ENCODE measurements at regions not wholly inside any gene's neighbourhood (a gene's known extent, or its start where the extent isn't known, plus 50 kb on each side); places are given as distances from the start of the nearest gene placed in this dataset.

DNA sequence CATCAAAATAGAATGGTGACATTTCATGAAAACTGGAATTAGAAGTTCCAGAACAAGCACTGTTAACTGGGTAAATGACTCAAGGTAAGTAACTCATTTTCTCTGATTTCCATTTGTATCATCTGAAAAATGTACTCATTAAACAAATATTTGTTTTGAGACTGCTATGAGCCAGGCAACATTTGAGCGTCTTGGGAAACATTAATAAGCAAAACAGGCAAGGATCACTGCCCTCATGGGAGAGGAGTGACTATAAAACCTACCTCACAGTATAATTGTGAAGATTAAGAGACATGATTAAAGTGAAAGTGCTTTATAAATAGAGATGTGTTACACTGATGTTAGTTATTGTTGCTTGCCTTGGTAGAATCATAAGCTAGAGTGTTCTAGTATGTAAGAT, 711.8 kb upstream of the UBE2E2 start:
- ChIA-PET POLR2A (no interaction called here), CTCF (no interaction called here)
- no peaks in the 10 kb centered on the region for H3K36me3 ChIP-seq (ENCODE audit: control insufficient read depth, insufficient read depth, low read length)
- TF ChIP-seq, protein P1, sequence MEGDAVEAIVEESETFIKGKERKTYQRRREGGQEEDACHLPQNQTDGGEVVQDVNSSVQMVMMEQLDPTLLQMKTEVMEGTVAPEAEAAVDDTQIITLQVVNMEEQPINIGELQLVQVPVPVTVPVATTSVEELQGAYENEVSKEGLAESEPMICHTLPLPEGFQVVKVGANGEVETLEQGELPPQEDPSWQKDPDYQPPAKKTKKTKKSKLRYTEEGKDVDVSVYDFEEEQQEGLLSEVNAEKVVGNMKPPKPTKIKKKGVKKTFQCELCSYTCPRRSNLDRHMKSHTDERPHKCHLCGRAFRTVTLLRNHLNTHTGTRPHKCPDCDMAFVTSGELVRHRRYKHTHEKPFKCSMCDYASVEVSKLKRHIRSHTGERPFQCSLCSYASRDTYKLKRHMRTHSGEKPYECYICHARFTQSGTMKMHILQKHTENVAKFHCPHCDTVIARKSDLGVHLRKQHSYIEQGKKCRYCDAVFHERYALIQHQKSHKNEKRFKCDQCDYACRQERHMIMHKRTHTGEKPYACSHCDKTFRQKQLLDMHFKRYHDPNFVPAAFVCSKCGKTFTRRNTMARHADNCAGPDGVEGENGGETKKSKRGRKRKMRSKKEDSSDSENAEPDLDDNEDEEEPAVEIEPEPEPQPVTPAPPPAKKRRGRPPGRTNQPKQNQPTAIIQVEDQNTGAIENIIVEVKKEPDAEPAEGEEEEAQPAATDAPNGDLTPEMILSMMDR (IDR thresholded peaks at IDR 0.05; ENCODE audit: insufficient read depth, low read depth, low read length) = no peak
- DNase-seq (ENCODE audit: low read depth) = no peak
- no peaks in the 10 kb centered on the region for H3K27me3 ChIP-seq (ENCODE audit: control insufficient read depth, insufficient read depth, low read length)
- no peak overlapping the region for H3K4me3 ChIP-seq (ENCODE audit: low read depth, low read length)

- H3K36me3 ChIP-seq (ENCODE audit: control insufficient read depth, insufficient read depth, low read length) = no peaks in the 10 kb centered on the region
- CTCF ChIA-PET = no interaction called here
- H3K4me3 ChIP-seq (ENCODE audit: low read depth, low read length) = no peak overlapping the region
- TF ChIP-seq, protein P1 (IDR thresholded peaks at IDR 0.05; ENCODE audit: insufficient read depth, low read depth, low read length) = no peak
- DNase-seq (ENCODE audit: low read depth) = no peak
- POLR2A ChIA-PET = no interaction called here
- H3K27me3 ChIP-seq (ENCODE audit: control insufficient read depth, insufficient read depth, low read length) = no peaks in the 10 kb centered on the region
Measured at GRCh38 chr3:22492342-22492741, 710.8 kb upstream of the UBE2E2 start.

GRCh38 chr3:22495241-22495640, 707.9 kb upstream of the UBE2E2 start:
- CTCF ChIA-PET = interaction anchor here (0.6 kb wide), 1 partner anchor 9 kb away, joined by 4 read pairs; no protein-coding TSS in a partner anchor
- TF ChIP-seq, protein P1 (IDR thresholded peaks at IDR 0.05; ENCODE audit: insufficient read depth, low read depth, low read length) = no peak
- POLR2A ChIA-PET = no interaction called here

GRCh38 chr3:22495791-22496190, 707.3 kb upstream of the UBE2E2 start:
- POLR2A ChIA-PET = no interaction called here
- H3K36me3 ChIP-seq (ENCODE audit: control insufficient read depth, insufficient read depth, low read length) = no peaks in the 10 kb centered on the region
- TF ChIP-seq, protein P1 (IDR thresholded peaks at IDR 0.05; ENCODE audit: insufficient read depth, low read depth, low read length) = no peak
- DNase-seq (ENCODE audit: low read depth) = no peak
- no peaks in the 10 kb centered on the region for H3K27me3 ChIP-seq (ENCODE audit: control insufficient read depth, insufficient read depth, low read length)
- H3K4me3 ChIP-seq (ENCODE audit: low read depth, low read length) = no peak overlapping the region
- CTCF ChIA-PET = interaction anchor here (0.6 kb wide), 1 partner anchor 9 kb away, joined by 4 read pairs; no protein-coding TSS in a partner anchor

More at GRCh38 chr3:22495241-22495640, 707.9 kb upstream of the UBE2E2 start:
- no peak overlapping the region for H3K4me3 ChIP-seq (ENCODE audit: low read depth, low read length)
- no peaks in the 10 kb centered on the region for H3K36me3 ChIP-seq (ENCODE audit: control insufficient read depth, insufficient read depth, low read length)
- DNase-seq (ENCODE audit: low read depth) = no peak
- no peaks in the 10 kb centered on the region for H3K27me3 ChIP-seq (ENCODE audit: control insufficient read depth, insufficient read depth, low read length)

DNA sequence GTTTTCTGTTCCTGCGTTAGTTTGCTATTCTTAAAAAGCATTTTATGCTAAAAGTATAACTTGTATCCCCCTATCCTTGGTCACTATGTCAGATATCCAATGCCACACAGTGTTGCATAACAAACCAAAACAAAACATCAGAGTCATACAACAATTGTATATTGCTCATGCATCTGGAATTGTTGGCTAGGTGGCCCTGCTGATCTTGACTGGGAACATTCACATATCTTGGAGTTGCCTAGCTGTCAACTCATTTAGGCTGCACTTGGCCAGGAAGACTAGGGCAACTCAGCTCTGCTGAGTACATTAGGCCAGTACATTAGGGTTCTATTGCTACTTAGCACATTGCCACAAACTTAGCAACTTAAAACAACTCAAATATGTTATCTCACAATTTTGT, 706.5 kb upstream of the UBE2E2 start:
- no peak for DNase-seq (ENCODE audit: low read depth)
- Histone ChIP-seq H3K36me3 (ENCODE audit: control insufficient read depth, insufficient read depth, low read length) (no peaks in the 10 kb centered on the region), H3K27me3 (ENCODE audit: control insufficient read depth, insufficient read depth, low read length) (no peaks in the 10 kb centered on the region), H3K4me3 (ENCODE audit: low read depth, low read length) (no peak overlapping the region)
- ChIA-PET CTCF (no interaction called here), POLR2A (no interaction called here)
- TF ChIP-seq, protein P1 (IDR thresholded peaks at IDR 0.05; ENCODE audit: insufficient read depth, low read depth, low read length) = no peak

Measured in BJ (cell line).